Effector memory CD4-positive, alpha-beta T cell (primary cell): ENCODE measurements at regions not wholly inside any gene's neighbourhood (a gene's known extent, or its start where the extent isn't known, plus 50 kb on each side); places are given as distances from the start of the nearest gene placed in this dataset.

Experiments
- DNase-seq, 3 donors: peaks; one replicate each; pipeline ENCODE4 v3.0.0-alpha.2; 2020
- H3K27ac ChIP-seq: 2 replicates; pipeline ENCODE4 v1.7.0; 2013; ENCODE audit warnings: mild to moderate bottlenecking, low read length, moderate library complexity; ENCODE audit not compliant: insufficient read depth, poor library complexity, severe bottlenecking
- H3K27me3 ChIP-seq: replicated peaks from 2 replicates; pipeline ENCODE4 v1.7.0; 2013; ENCODE audit warnings: mild to moderate bottlenecking, low read length; ENCODE audit not compliant: insufficient read depth, control insufficient read depth, poor library complexity, severe bottlenecking
- H3K36me3 ChIP-seq: 2 replicates; pipeline ENCODE4 v1.7.0; 2013; ENCODE audit warnings: mild to moderate bottlenecking, low read length, moderate library complexity; ENCODE audit not compliant: control insufficient read depth, insufficient read depth
- H3K4me1 ChIP-seq: 2 replicates; pipeline ENCODE4 v1.7.0; 2013; ENCODE audit warnings: low read length, mild to moderate bottlenecking; ENCODE audit not compliant: control insufficient read depth, insufficient read depth, poor library complexity, severe bottlenecking
- H3K4me3 ChIP-seq: 2 replicates; pipeline ENCODE4 v1.7.0; 2013; ENCODE audit warnings: low read length, low read depth, mild to moderate bottlenecking; ENCODE audit not compliant: insufficient read depth, poor library complexity, severe bottlenecking
- H3K9me3 ChIP-seq: 2 replicates; pipeline ENCODE4 v1.7.0; 2013; ENCODE audit warnings: mild to moderate bottlenecking, low read length, moderate library complexity; ENCODE audit not compliant: control insufficient read depth

DNA sequence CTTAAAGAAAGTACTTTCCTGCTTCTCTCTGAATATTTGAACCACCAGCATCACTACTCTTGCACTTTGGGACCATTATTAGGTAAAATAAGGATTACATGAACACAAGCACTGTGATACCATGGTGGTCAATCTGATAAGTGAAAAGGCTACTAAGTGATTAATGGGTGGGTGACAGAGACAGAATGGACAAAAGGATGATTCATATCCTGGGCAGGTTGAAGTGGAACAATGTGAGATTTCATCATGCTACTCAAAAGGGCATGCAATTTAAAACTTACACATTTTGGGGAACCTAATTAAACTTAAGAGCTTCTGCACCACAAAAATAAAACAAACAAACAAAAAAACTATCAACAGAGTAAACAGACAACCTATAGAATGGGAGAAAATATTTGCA lies 172.0 kb upstream of the CD96 start:
- H3K27ac ChIP-seq: no peak overlapping the region
- H3K36me3 ChIP-seq: no peaks in the 10 kb centered on the region
- no peaks in the 10 kb centered on the region for H3K9me3 ChIP-seq
- no peak for DNase-seq
- H3K4me3 ChIP-seq: no peak overlapping the region
- no peaks in the 10 kb centered on the region for H3K4me1 ChIP-seq
- no peaks in the 10 kb centered on the region for H3K27me3 ChIP-seq

DNA sequence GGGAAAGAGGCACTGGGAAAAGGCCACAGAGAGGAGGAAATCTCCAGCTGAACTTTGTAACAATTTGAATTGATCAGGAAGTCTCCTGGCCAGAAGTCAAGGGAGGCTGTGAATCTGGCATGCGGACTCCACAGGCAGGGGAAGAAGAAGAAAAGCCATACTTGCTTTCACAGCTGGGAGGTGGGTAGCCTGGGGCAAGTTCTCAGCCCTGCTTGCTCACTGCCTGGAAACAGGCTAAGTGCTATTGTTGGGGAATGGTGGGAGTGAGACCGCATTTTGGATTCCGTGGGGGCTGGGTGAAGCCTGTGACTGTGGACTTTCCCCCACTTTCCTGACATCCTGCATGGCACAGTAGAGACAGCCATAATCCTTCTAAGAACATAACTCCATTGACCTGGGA lies 168.8 kb upstream of the CD96 start:
- Histone ChIP-seq H3K36me3 (no peaks in the 10 kb centered on the region), H3K27me3 (no peaks in the 10 kb centered on the region), H3K9me3 (no peaks in the 10 kb centered on the region), H3K27ac (no peak overlapping the region), H3K4me3 (no peak overlapping the region), H3K4me1 (no peaks in the 10 kb centered on the region)
- DNase-seq: no peak

DNA sequence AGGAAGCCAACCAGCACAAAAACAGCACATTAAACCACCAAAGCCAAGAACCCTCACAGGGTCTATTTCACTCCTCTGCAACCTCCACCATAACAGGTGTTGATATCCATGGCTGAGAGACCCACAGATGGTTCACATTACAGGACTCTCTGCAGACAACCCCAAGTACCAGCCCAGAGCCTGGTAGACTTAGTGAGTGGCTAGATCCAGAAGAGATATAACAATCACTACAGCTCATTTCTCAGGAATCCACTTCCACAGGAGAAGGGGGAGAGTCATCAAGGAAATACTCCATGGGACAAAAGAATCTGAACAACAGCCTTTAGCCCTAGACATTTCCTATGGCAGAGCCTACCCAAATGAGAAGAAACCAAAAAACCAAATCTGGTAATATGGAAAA lies 168.1 kb upstream of the CD96 start:
- Histone ChIP-seq H3K9me3 (no peaks in the 10 kb centered on the region), H3K4me1 (no peaks in the 10 kb centered on the region), H3K4me3 (no peak overlapping the region), H3K36me3 (no peaks in the 10 kb centered on the region), H3K27ac (no peak overlapping the region), H3K27me3 (no peaks in the 10 kb centered on the region)
- DNase-seq: no peak

DNA sequence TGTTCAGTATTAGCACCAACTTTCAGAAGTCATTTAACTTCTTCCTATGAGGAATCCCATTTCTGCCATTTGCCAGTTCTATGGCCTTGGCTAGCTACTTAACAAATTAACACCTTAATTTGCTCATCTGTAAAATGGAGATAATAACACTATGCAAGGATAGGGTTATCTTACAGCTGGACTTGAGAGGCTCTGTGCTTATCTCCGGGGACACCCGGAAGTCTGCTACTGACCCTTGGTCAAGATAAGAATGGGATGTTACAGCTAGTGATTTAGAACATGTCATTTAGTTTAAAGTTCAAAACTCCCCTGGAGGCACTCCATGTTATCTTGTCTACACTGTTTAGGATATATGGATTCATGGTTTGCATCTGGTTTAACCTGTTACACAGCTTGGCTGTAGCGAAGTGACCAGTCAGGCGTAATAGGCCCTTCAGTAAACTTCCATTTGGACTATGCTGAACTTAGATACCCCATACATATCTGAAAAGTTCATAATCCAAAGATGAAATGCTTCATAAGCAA lies 156.0 kb upstream of the CD96 start:
- Histone ChIP-seq H3K4me3 (no peak overlapping the region), H3K27me3 (no peaks in the 10 kb centered on the region), H3K9me3 (no peaks in the 10 kb centered on the region), H3K27ac (no peak overlapping the region), H3K36me3 (no peaks in the 10 kb centered on the region), H3K4me1 (no peaks in the 10 kb centered on the region)
- DNase-seq: no peak

DNA sequence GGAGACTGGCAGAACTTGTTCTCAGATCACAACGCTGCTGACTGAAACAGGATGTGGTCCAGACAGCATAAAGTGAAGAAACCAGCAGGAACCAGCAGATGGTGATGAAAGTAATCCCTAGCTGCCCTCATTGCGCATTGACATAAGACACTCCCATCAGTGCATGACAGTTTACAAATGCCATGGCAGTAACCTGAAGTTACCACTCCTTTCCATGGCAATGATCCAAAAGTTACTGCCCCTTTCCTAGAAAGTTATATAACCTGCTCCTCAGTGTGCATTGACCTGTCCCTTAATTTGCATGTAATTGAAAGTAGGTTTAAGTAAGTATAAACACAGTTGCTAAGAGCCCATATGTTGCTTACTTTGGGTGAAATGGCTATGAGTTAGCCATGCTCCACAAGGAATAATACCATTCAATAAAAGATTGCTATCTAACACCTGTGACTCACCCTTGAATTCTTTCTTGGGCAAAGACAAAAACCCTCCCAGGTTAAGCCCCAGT lies 149.1 kb upstream of the CD96 start:
- Histone ChIP-seq H3K4me3 (no peak overlapping the region), H3K27me3 (no peaks in the 10 kb centered on the region), H3K36me3 (no peaks in the 10 kb centered on the region), H3K27ac (no peak overlapping the region), H3K9me3 (no peaks in the 10 kb centered on the region), H3K4me1 (no peaks in the 10 kb centered on the region)
- DNase-seq: peak in 2 of 3 donors; percentile 27 to 34

DNA sequence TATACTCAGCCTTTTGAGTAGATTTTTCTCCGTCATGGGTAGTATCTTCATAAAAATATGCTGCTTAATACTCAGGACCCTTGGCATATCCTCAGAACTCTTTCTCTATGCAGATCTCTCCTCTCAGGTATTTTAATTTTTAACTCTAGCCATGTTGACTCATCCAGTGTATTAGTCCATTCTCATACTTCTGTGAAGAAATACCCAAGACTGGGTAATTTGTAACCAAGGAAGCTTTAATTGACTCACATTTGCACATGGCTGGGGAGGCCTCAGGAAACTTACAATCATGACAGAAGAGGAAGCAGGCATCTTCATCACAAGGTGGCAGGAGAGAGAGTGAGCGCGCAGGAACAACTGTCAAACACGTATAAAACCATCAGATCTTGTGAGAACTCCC lies 129.3 kb upstream of the CD96 start:
- no peak overlapping the region for H3K27ac ChIP-seq
- no peaks in the 10 kb centered on the region for H3K4me1 ChIP-seq
- no peaks in the 10 kb centered on the region for H3K27me3 ChIP-seq
- no peaks in the 10 kb centered on the region for H3K36me3 ChIP-seq
- DNase-seq: no peak
- H3K4me3 ChIP-seq: no peak overlapping the region
- no peaks in the 10 kb centered on the region for H3K9me3 ChIP-seq

DNA sequence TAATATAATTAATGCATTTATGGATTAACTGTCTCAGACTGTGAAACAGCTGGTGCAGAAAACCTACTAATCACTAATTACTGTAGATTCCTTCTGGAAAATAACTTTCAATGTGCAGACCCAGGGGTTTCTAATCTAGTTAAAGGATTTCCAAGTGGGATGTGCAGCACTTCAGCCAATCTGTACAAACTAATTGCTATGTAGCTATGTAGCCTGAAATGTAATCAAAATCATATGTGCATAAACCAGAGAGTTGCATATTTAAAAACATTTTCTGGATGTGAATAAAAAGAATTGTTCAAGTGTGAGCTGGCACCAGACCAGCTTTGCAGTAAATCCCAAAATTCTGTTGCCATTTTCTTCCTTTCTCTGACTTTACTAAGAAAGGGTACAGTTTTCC lies 127.5 kb upstream of the CD96 start:
- no peaks in the 10 kb centered on the region for H3K9me3 ChIP-seq
- DNase-seq: no peak
- H3K4me1 ChIP-seq: no peaks in the 10 kb centered on the region
- H3K27me3 ChIP-seq: no peaks in the 10 kb centered on the region
- H3K27ac ChIP-seq: no peak overlapping the region
- no peaks in the 10 kb centered on the region for H3K36me3 ChIP-seq
- H3K4me3 ChIP-seq: no peak overlapping the region

DNA sequence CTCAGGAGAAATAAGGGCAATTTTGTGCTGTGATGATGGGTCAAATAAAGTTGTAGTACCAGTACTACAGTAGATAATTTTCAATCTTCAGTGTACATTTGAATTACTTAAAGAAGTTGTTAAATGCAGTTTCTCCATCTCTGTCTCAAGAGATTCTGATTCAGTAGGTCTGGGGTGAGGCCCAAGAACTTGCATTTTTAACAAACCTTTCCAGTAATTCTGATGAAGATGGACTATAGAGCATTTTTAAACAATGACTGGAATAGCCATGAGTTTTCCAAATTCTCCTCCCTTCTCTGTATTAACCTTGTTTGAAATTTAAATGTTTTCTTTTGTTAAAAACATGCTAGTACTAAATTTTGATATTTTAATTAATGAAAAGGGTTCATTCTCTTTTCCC lies 127.0 kb upstream of the CD96 start:
- no peak for DNase-seq
- H3K36me3 ChIP-seq: no peaks in the 10 kb centered on the region
- H3K27me3 ChIP-seq: no peaks in the 10 kb centered on the region
- H3K4me3 ChIP-seq: no peak overlapping the region
- no peaks in the 10 kb centered on the region for H3K4me1 ChIP-seq
- H3K27ac ChIP-seq: no peak overlapping the region
- H3K9me3 ChIP-seq: no peaks in the 10 kb centered on the region

DNA sequence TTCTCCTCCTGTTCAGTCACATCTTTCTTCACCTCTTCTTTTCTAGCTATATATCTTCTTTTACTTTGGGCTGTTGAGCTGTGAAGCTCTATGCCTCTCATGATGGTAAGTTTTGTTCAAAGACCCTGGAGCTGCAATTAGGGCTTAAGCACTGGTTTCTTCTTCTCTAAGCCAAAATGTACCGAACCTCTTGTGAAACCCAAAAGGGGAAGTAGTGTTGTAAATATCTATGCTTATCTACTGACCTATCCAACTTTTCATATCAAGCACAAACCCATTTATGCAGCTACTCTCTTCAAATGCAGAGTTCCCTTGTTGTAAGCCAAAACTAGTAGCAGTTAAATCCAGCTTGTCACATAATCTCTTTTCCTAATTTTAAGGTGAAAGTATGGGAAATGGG lies 123.6 kb upstream of the CD96 start:
- Histone ChIP-seq H3K4me3 (no peak overlapping the region), H3K27me3 (no peaks in the 10 kb centered on the region), H3K9me3 (no peaks in the 10 kb centered on the region), H3K36me3 (no peaks in the 10 kb centered on the region), H3K4me1 (no peaks in the 10 kb centered on the region), H3K27ac (no peak overlapping the region)
- no peak for DNase-seq

DNA sequence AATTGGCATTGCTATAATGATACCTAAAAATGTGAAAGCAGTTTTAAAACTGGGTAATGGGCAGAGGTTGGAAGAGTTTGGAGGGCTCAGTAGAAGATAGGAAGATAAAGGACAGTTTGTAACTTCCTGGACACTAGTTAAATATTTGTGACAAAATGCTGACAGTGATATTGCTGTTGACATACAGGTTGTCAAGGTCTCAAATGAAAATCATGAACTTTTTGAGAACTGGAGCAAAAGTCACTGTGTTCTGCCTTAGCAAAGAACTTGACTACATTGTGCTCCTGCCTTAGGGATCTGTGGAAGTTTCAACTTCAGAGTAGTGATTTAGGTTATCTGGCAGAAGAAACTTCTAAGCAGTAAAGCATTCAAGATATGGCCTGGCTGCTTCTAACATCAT lies 113.7 kb upstream of the CD96 start:
- Histone ChIP-seq H3K4me1 (no peaks in the 10 kb centered on the region), H3K9me3 (no peaks in the 10 kb centered on the region), H3K27ac (no peak overlapping the region), H3K4me3 (no peak overlapping the region), H3K36me3 (no peaks in the 10 kb centered on the region), H3K27me3 (no peaks in the 10 kb centered on the region)
- no peak for DNase-seq
